ENCODE measurements at regions not wholly inside any gene's neighbourhood (a gene's known extent, or its start where the extent isn't known, plus 50 kb on each side); places are given as distances from the start of the nearest gene placed in this dataset.

GRCh38 chr17:17417718-17418181, 59.0 kb upstream of the MED9 start:
- no peak for DNase-seq (ENCODE audit: low read depth)

- DNase-seq (ENCODE audit: low read depth): no peak
Measured at GRCh38 chr17:17419166-17419565, 57.6 kb upstream of the MED9 start.

- DNase-seq (ENCODE audit: low read depth): no peak
Measured at GRCh38 chr17:17419631-17420030, 57.2 kb upstream of the MED9 start.

DNA sequence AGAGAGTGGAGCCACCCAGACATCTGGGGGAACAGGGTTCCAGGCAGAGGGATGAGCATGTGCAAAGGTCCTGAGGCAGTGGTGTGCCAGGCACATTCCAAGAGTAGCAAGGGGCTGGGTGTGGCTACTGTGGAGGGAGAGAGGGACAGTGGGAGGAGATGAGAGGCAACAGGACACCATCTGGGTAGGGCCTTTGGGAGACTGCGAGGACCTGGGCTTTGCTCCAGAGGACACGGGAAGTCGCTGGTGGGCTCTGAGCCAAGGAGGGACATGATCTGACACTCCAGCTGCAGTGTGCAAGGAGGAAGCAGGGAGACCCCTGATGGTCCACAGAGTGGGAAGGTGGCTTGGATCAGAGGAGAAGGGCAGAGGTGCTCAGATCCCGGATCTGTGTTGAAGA, 56.7 kb upstream of the MED9 start:
- no peak for DNase-seq (ENCODE audit: low read depth)

- no peak for DNase-seq (ENCODE audit: low read depth)
Measured at GRCh38 chr17:17420561-17421269, 56.1 kb upstream of the MED9 start.

DNA sequence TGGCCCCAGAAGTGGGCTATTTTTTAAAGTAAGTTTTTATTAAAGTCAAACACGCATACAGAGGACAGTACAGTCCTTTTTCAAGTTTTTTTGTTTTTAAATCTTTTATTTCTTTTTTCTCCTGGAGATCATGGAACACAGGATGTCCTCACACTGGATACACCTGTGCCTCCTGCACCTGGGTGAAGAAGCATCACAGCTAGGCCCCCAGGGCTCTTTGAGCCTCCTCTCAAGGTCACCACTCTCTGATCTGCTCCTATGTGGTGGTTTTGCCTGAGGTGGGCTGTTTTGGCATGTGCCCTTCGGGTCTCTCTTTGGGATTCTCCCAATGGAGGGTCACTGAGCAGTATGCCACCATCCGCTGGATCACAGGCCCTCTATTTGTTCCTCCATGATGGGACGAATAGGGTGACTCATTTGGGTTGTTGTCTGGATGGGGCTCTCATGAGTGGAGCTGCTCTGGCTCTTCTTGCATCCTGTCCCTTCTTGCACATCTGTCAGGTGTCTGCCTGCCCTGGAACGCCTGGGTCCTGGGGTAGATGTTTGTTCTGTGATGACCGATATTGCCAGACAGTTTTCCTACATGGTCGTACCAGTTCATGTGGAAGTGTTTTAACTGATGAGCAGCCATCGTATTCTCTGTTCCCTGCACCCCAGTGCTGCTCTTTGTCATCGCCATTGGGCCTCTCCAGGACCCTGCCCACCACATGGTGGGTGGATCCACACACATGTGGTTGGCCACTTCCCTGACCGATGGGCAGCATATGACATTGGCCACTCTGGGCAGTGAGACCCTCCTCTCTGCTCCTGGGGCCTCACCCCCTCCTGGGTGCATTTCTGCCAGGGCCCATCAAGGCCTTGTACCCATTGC, 55.2 kb upstream of the MED9 start:
- no peak for DNase-seq (ENCODE audit: low read depth)

- no peak for DNase-seq (ENCODE audit: low read depth)
Measured at GRCh38 chr17:17422217-17422610, 54.6 kb upstream of the MED9 start.

- DNase-seq (ENCODE audit: low read depth): no peak
Measured at GRCh38 chr17:17422641-17423040, 54.2 kb upstream of the MED9 start.

DNA sequence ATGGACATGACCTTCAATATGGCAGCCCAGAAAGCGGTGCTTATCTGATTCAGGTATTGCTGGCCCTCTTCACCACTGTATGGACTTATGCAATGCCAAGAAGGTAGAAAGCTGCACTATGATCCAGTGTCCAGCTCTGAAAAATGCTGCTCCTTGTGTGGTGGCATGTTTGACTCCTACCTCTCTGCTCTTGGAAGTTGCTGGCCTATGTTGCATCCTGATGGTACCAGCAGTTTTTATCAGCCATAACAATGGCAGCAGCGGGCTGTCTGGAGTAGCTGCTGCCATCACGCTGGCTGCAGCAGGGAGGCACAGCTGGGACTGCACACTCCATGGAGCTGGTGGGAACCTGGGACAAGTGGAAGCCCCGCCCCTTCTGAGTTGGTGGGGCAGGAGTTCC, 53.1 kb upstream of the MED9 start:
- no peak for DNase-seq (ENCODE audit: low read depth)

DNA sequence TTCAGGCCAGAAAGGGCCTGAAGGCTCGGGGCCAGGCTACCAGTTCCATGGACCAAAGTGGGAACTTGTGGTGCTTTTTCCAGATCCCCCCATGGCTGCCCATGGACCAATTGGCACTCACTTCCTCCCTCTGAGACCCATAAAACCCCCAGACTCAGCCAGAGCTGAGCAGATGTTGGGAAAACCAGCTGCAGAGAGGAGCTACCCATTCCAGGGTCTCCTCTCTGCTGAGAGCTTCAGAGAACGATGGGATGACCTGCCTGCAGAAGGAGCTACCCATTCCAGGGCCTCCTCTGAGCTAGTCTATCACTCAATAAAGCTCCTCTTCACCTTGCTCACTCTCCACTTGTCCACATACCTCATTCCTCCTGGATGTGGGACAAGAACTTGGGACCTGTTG, 52.2 kb upstream of the MED9 start:
- no peak for DNase-seq (ENCODE audit: low read depth)

GRCh38 chr17:17425005-17425404, 51.8 kb upstream of the MED9 start:
- no peak for DNase-seq (ENCODE audit: low read depth)

GRCh38 chr17:17425591-17425990, 51.2 kb upstream of the MED9 start:
- no peak for DNase-seq (ENCODE audit: low read depth)

DNA sequence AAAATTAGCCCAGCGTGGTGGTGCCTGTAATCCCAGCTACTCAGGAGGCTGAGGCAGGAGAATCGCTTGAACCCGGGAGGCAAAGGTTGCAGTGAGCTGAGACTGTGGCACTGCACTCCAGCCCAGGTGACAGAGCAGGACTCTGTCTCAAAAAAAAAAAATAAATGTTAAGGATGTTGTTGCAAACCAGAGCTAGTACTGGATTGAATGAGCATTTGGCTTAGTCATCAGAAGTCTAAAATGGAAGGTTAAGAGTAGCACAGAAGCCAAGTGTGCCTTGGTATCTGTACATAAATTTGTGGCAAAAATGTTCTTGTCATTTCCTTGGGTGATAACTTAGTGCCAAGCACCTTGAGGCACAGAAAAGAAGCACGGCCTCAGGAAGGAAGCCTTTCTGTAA, 50.6 kb upstream of the MED9 start:
- no peak for DNase-seq (ENCODE audit: low read depth)

Measured in activated T-cell treated with anti-CD3 and anti-CD28 coated beads for 48 hours (primary cell).